ENCODE measurements at regions not wholly inside any gene's neighbourhood (a gene's known extent, or its start where the extent isn't known, plus 50 kb on each side); places are given as distances from the start of the nearest gene placed in this dataset.
"Not testable (repeated sequence)": the region's sequence is repeated elsewhere in the genome, so short reads cannot be mapped to it uniquely, and the experiment has no call there.

DNA sequence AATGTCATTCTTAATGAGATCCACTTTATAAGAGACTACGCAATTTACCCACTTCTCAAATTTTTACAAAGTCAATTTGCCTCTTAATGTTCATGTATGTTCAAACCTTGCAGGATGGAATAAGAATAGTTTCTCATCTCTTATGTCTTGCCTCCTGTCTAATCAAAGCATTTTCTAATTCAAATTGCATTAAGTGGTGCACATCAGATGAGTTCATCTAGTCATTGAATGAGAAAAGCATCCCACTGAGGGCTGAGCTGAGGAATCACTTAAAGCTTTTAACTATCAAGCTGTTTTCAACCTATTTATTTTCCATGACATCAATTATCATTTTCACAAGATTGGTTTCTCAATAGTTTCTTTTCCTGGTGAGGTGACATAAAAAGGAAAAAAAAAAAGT, 1964.0 kb downstream of the PCDH7 start:
- no peak for DNase-seq

DNA sequence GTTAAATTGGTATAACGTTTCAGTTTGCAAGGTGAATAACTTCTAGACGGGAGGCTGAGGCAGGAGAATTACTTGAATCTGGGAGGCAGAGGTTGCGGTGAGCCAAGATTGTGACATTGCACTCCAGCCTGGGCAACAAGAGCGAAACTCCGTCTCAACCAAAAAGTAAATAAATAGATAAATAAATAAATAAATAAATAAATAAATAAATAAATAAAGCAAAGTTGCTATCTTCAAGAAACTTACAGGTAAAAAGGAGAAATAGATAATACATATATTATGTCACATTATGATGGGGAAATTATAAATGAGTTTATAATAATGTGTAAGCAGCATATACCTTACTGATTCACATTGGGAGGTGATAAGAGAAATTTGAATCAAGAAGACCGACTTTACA, 1966.0 kb downstream of the PCDH7 start:
- DNase-seq: no peak

DNA sequence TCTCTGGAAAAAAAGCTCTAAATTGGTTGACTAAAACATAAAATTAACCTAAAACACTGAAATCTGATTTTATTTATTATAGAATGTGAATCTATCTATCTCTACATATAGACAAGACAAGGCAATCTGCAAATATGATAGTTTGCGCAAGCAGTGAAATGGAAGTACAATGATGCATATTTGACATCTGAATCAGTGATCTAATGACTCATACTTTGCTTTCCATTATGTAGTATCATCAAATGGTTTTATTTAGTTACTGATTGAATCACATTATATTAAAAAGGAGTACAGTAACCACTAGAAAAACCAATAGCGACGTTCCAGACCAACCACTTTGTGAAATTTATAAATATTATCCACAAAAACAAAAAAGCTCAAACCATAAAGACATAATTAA, 1969.3 kb downstream of the PCDH7 start:
- no peak for DNase-seq

DNA sequence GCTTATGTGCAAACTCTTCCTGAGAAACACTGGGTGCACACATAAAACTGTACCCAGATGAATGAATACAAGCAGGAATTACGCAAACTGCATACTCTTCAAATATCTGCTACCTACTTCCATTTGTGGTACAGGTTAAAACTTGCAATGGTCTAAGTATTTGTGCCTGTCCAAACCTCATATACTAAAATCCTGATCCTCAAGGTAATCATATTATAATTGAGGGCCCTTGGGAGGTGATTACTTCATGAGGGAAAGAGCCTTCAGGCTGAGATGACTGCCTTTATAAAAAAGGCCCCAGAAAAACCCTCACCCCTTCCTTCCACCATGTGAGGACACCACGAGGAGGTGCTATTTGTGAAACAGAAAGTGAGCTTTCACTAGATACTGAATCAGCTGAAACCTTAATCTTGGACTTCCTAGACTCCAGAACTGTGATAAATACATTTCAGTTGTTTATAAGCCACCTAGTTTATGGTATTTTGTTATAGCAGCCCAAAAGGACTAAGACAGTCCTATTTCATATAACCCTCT, 1977.2 kb downstream of the PCDH7 start:
- DNase-seq: no peak

DNA sequence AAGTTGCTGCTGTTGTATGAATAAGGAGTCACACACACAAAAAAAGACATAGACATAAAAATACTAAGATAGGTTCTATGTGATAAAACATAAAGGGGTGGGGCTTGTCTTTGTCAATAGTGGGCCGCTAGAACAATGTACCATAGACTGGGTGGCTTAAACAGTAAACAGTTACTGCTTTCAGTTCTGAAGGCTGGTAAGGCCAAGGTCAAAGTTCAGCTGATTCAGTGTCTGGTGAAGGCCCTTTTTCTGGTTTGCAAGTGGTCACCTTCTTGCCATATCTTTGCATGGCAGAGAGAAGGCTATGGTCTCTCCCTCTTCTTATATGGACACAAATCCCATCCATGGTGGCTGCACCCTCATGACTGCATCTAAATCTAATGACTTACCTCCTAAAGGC, 1980.7 kb downstream of the PCDH7 start:
- DNase-seq: no peak

DNA sequence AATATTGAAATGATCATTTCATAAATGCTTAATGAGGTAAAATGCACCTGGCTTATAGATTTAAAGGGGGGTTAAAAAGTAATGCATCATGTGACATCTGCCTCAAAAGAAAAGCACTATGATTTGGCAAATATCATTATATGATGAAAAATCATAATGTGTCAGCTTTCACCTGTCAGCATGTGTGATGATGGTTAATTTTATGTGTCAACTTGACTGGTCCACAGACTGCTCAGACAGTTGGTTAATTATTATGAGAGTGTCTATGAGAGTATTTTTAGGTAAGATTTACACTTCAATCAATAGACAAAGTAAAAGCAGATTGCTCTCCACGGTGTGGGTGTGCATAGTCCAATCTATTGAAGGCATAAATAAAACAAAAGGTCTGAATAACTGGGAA, 1986.7 kb downstream of the PCDH7 start:
- no peak for DNase-seq

DNA sequence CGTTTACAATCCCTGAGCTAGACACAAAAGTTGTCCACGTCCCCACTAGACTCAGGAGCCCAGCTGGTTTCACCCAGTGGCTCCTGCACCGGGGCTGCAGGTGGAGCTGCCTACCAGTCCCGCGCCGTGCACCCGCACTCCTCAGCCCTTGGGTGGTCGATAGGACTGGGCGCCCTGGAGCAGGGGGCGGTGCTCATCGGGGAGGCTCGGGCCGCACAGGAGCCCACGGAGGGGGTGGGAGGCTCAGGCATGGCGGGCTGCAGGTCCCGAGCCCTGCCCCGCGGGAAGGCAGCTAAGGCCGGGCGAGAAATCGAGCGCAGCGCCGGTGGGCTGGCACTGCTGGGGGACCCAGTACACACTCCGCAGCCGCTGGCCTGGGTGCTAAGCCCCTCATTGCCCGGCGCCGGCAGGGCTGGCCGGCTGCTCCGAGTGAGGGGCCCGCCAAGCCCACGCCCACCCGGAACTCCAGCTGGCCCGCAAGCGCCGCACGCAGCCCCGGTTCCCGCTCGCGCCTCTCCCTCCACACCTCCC, 1996.0 kb downstream of the PCDH7 start:
- DNase-seq: not testable (repeated sequence)

DNA sequence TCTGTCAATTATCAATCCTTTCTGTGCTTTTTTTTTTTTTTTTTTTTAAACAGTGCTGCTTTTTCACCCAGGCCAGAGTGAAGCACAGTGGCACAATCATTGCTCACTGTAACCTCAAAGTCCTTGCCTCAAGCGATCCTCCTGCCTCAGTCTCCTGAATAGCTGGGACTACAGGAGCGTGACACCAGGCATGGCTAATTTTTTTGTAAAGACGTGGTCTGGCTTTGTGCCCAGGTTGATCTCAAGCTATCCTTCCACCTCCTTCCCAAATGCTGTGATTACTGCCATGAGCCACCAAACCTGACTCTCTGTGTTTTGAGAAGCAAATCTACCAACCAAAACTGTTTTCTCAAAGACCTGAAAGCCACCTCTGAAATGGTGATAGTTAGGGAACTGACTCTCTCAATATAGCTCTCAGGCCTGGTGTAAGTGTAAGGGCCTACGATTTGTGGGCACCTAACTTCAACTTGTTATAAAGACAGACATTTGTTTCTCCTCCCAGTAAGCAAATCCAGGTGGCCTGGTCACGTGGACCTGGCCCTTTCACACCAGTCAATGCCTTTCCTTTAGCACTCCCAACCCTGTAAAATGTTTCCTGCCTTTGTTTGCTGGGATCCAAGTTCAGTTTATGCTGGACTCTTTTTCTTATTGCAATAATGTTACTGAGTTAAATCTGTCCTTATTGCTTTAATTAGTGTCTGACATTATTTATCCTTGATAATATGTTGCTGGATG, 2015.9 kb downstream of the PCDH7 start:
- DNase-seq: no peak

DNA sequence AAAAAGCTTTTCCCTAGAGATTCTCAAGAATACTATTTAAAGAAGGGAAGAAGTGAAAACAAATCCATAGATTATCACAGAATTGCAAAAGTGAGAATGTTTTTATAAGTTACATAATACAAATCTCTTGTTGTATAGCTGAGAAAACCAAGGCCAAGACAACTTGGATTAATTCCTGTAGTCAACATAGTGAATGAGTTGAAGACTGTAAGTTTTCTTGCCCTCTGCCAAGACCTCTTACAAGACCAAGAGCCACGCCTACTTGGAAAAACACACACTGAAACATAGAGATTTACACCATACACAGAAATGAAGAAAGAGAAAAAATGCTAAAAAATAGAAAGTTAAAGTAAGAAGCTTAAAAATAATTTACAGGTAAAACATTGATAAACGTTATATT, 2024.0 kb downstream of the PCDH7 start:
- no peak for DNase-seq

DNA sequence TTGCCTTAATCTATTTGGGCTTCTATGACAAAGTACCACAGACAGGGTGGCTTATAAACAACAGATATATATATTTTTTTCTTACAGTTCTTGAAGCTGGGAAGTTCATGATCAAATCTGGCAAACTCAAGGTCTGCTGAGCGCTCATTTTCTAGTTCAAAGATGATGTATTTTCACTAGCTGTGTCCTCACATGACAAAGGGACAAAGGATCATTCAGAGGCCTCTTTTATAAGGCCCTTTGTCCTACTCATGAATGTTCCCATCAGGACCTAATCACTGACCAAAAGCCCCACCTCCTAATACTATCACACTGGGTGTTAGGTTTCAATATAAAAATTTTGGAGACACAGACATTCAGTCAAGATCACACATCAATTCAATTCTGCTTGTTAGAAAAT, 2025.2 kb downstream of the PCDH7 start:
- DNase-seq: no peak

DNA sequence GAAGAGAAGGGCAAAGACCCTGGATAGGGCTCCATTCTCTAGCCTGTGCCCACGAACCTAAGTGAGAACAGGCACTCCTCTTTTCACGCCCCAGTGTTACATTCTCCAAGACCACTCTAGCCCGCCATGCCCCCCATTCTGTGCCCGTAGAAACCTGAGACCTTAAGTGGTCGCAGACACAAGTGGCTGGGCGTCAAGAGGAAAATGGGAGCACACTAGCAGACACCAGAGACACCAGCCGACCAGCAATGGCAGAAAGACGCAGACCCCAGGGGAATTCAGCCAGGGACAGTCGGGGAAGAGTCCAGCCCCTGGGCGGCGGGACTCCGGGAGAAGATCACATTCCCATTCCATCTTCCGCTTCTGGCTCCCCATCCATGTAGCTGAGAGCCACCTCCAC, 2027.9 kb downstream of the PCDH7 start:
- DNase-seq: no peak

DNA sequence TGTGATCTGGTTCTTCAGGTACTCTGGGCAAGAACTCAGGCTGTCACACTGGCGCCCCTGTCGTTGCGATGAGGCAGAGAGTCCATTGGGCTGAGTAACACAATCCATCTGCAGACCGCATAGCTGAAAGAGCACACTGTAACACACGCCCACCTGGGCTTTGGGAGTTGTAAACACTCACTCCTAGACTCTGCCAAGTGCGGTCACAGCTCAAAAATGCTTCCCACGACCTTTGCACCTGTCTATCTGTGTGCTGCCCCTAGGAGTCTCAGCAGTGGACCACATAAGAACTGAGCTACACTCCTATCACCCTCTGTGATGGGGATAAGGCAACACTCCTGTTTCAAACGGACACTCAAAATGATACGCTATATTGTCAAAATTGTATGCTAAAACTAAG, 2028.3 kb downstream of the PCDH7 start:
- DNase-seq: no peak

DNA sequence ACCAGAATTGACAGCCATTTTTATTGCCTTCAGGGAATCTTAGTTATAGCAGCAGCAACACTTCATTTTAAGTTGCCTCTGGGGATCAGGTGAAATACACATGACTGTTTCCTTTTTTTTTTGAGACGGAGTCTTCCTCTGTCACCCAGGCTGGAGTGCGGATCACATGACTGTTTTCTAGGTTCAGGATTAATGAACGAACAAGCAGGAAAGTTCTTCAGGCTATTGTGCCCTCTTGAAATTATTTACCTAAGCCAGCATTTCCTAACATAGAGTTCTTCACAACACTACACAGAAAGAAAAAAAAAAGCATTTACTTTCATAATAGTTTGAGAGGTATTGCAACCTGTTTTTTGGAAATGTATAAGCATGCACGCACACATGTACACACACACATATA, 2032.8 kb downstream of the PCDH7 start:
- no peak for DNase-seq

DNA sequence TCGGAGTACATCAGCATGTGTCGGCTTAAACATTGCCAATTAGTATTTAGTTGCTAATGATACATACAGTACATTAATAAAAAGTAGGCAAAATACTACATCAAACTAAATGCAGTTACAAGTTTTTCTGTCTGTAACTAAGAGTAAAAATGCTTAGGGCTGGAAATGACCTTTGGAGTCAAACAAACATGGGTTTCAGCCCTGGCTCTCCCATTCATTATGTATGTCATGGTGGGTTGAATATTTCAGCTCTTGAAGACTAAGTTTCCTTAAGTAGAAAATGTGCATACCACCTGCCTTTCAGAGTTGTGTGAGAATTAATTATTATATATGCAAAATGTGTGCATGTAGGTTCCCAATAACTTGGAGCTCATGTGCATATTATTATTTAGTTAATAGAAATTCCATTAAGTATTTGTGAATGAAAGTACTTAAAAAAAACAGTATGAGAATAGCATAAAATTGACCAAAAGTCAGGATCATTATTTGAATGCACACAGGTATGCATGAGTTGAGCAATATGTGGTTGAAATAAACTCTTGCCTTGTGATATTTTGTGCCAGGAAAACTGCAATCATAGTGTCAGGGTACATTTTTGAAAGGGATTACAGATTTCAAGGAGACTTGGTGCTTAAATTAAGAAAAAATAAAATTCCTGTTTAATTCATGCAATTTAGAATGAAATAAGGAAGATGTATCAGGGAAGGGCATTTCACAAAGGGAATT, 2048.7 kb downstream of the PCDH7 start:
- no peak for DNase-seq

DNA sequence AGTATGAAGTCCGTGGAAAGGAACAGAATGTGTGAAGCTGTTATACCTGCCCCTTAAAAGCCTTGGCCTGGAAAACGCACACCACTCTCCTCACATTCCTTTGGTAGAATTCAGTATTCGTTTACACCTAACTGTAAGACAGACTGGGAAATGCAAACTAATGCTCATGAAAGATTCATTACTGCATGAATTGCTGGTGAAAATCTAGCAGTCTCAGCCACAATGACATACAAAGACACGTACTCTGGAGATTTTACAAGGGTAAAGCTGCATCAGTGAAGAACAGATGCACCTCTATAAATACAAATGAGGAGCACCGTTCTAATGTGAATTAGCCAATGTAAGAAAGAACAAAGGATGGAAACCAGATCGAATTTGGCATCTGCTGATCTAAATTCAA, 2051.3 kb downstream of the PCDH7 start:
- no peak for DNase-seq

DNA sequence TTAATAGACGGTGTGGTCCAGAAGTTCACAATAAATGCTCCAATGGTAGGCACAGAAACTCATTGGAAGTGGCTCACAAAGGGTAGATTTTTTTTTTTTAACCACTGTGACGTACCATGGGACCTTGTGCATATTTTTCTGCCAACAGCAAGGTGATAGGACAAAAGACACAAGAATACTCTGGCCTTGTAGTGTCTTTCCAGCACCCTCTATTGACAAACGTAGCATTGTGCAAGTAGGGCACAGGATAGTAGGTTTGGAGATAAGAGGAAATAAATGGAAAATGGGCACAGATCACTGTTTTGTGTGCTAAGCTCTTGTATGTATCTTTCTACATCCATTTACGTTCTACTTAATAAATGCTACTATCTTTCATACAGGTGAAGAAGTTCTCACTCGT, 2054.9 kb downstream of the PCDH7 start:
- DNase-seq: no peak

DNA sequence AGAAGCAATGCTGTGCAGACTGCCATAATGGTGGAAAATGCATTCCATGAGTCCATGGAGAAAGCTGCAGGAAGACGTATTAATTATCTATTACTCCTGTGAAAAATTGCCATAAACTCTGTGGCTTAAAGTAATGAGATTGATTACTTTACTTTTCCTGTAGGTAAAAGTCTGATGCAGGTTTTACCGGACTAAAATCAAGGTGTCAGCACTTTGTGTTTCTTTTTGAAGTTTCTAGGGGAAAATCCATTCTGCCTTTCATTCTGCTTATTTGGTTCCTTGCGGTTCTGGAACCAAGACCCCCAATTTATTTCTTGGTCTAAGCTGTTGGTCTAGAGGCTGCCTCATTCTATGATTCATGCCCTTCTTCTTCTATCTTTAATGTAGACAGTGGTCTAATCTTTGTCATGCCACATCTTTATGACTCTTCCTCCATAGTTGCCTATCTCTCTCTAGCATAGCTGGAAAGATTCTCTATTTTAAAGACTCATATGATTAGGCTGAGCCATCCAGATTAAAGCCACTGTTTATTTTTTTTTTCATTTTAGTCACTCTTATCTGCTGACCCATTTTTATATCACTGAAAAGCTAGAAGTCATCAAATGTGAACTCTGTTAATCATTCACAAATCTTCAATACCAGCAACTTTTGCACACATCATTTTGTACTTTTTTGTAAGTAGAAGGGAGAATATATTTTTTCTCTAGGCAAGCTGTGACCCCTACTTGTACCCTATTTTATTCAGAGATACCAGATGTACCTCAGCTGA, 2056.4 kb downstream of the PCDH7 start:
- no peak for DNase-seq

DNA sequence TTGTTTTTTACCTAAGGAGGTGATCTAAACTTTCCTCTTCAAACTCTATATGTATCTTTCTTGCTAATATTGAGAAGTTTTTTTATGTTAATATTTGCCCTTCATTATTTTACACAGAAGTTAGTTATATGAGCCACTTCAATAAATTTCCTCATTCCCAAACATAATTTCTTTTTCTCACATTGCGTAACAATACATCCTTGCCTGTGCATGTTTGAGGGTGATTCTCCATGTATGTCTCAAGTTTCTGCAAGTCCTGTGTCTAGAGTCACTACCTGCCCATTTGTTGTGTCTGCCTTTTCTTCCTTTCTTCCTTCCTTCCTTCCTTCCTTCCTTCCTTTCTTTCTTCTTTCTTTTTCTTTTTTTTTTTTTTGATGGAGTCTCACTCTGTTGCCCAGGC, 2057.9 kb downstream of the PCDH7 start:
- no peak for DNase-seq

DNA sequence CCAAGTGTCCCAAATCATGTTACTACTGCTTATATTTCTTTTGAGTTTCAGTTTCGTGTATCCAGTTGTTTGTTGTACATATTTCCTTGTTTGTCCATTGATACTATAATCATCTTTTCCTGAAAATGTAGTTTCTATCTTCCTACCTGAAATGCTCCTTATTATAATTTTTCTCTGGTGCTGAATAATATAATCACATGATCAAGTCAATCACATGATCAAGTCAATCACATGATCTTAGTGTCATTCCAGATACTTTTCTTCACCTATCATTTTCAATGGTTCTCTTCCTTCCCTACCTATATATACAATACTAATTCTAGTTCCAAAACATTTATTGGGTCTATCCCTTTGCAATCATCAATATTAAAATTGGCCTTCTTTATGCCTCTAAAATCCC, 2058.8 kb downstream of the PCDH7 start:
- DNase-seq: no peak

DNA sequence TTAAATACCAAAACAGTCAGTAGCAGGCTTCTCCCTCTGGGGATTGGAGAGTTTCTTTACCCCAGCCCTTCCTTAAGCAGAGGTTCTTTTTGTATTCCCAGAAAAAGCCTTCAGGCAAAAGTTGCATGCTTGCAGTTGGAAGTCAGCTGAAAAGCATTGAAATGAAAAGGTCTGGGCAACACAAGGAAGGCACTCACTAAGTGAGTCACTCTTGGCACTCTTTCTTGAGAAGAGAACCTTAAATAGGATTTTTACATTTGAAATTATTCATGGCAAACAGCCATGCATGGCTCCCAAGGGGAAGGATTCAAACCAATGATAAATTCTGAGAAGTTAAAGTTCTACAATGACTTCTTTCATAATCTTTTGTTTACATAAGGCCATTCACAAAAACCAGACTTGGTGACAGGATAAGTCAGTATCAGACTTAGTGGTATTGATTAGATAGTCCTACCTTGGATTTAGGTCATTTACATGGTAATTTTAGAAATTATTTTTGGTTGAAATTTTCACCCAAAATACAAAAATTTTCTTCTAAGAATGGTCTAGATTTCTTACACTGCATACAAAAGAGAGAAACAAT, 2068.9 kb downstream of the PCDH7 start:
- DNase-seq: no peak

DNA sequence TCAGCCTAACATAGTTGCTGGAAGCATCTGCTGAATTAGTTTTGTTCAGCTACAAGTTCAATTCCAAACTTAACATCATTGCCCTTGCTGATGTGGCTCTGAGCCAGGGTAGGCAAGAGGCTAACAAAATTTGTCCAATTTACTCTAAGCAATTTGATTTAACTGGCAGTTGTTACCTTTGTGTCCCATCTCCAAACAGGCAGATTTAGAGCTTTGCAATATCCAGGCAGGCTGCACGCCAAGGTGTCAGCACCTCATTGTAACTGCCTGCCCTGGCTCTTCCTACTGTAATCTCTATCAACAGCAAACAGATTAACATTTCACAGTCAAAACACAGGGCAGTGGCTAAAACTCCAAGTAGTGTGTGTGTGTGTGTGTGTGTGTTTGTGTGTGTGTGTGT, 2070.6 kb downstream of the PCDH7 start:
- DNase-seq: no peak

DNA sequence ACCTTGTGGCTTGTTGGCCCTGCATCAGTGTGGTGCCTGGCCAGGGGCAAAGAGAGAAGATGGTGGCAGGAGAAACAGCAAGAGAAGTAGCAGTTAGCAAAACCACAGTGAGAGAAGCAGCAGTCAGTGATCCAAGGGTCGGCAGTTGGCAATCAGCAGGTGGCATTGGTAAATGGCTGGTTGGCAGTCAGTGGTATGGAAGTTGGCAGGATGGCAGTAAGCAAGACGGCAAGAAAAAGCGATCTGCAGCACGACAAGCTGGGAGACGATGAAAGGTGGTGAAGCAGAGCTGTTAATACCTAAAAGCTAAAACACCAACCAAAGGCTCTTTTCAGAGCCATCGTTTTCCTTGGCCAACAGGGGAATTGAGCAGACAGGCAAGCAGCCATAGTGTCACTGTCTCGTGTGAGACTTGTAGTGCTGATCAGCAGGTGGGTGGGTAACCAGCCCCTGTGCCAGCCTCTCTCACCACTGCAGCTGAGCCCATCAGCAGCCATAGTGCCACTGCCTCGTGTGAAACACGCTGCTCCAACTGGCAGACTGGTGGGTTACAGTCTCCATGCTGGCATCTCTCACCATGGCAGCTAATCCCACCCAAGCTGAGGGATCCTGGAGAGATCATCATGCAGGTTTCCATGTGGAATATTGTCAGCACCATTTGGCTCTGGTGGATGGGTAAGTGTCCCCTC, 2078.4 kb downstream of the PCDH7 start:
- no peak for DNase-seq

DNA sequence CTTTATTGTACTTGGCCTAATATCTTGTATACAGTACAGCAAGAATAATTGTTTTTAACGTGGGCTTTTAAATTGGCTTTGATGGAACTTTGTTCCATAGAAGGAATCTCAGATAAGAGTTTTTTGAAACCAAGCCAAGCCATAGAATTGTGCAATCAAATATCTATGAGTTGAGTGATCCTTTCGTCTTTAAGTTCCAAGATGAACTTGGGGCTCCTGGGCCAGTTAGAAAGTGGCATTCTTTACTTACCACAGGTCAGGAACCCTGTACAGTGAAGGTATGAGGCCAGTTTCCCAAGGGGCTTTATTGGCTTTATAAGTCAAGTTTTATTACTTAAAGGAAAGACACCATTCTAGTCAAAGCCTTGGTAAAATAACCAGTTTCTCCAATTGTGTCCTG, 2104.2 kb downstream of the PCDH7 start:
- no peak for DNase-seq

Measured in NCI-H1048 (cell line).